Superior temporal gyrus (tissue), 1 donor: ENCODE measurements at regions not wholly inside any gene's neighbourhood (a gene's known extent, or its start where the extent isn't known, plus 50 kb on each side); places are given as distances from the start of the nearest gene placed in this dataset.

Experiments
- DNase-seq: peaks from one replicate; pipeline ENCODE4 v3.0.0-alpha.2; 2016; ENCODE audit errors: extremely low spot score

- no peak for DNase-seq
These were observed 200.3 kb downstream of the SLIT2 start for GRCh38 chr4:20451986-20452385.

GRCh38 chr4:20454515-20454914 lies 202.8 kb downstream of the SLIT2 start:
- DNase-seq, result no peak

- DNase-seq, result no peak
These were observed 204.7 kb downstream of the SLIT2 start for GRCh38 chr4:20456407-20456806.

- DNase-seq, result no peak
These were observed 210.9 kb downstream of the SLIT2 start for GRCh38 chr4:20462426-20463175.

- DNase-seq, result no peak
These were observed 211.4 kb downstream of the SLIT2 start for GRCh38 chr4:20463176-20463430.

GRCh38 chr4:20464381-20464780 lies 212.7 kb downstream of the SLIT2 start:
- DNase-seq, result no peak

GRCh38 chr4:20474119-20474518 lies 222.4 kb downstream of the SLIT2 start:
- no peak for DNase-seq

GRCh38 chr4:20478412-20478811 lies 221.8 kb upstream of the PACRGL start:
- DNase-seq, result no peak

GRCh38 chr4:20480165-20480947 lies 219.9 kb upstream of the PACRGL start:
- DNase-seq, result no peak

GRCh38 chr4:20483416-20483815 lies 216.8 kb upstream of the PACRGL start:
- DNase-seq, result no peak

GRCh38 chr4:20486433-20486832 lies 213.8 kb upstream of the PACRGL start:
- DNase-seq, result no peak

GRCh38 chr4:20487446-20487845 lies 212.8 kb upstream of the PACRGL start:
- DNase-seq, result no peak

GRCh38 chr4:20487852-20488251 lies 212.4 kb upstream of the PACRGL start:
- DNase-seq, result no peak

- DNase-seq, result no peak
These were observed 209.5 kb upstream of the PACRGL start for GRCh38 chr4:20490734-20491133.

GRCh38 chr4:20493761-20494353 lies 206.4 kb upstream of the PACRGL start:
- DNase-seq, result no peak

GRCh38 chr4:20496068-20496467 lies 204.2 kb upstream of the PACRGL start:
- no peak for DNase-seq

- no peak for DNase-seq
These were observed 196.1 kb upstream of the PACRGL start for GRCh38 chr4:20504146-20504545.

- no peak for DNase-seq
These were observed 194.3 kb upstream of the PACRGL start for GRCh38 chr4:20505927-20506326.

GRCh38 chr4:20506827-20507226 lies 193.4 kb upstream of the PACRGL start:
- no peak for DNase-seq

GRCh38 chr4:20509315-20509714 lies 190.9 kb upstream of the PACRGL start:
- DNase-seq, result no peak

GRCh38 chr4:20512033-20512792 lies 188.0 kb upstream of the PACRGL start:
- no peak for DNase-seq

- no peak for DNase-seq
These were observed 187.3 kb upstream of the PACRGL start for GRCh38 chr4:20512985-20513384.
